Activated naive CD4-positive, alpha-beta T cell treated with anti-CD3 and anti-CD28 coated beads, Interleukin-2, amount 50 U/mL, for 16 hours (primary cell): ENCODE measurements at regions not wholly inside any gene's neighbourhood (a gene's known extent, or its start where the extent isn't known, plus 50 kb on each side); places are given as distances from the start of the nearest gene placed in this dataset.

Experiments
- DNase-seq: peaks from one replicate; pipeline ENCODE4 v3.0.0-alpha.2; 2020

GRCh38 chr10:128629111-128630096 lies 503.2 kb upstream of the MKI67 start:
- DNase-seq: no peak

GRCh38 chr10:128630787-128631252 lies 504.6 kb upstream of the MKI67 start:
- no peak for DNase-seq

GRCh38 chr10:128631801-128632241 lies 505.6 kb upstream of the MKI67 start:
- no peak for DNase-seq

GRCh38 chr10:128632694-128633093 lies 506.5 kb upstream of the MKI67 start:
- no peak for DNase-seq

GRCh38 chr10:128633864-128634540 lies 507.8 kb upstream of the MKI67 start:
- DNase-seq: no peak

- DNase-seq: no peak
These were observed 515.8 kb upstream of the MKI67 start for GRCh38 chr10:128642023-128642422.

GRCh38 chr10:128642502-128642901 lies 516.3 kb upstream of the MKI67 start:
- no peak for DNase-seq

- DNase-seq: no peak
These were observed 517.4 kb upstream of the MKI67 start for GRCh38 chr10:128643658-128644057.

- DNase-seq: no peak
These were observed 519.3 kb upstream of the MKI67 start for GRCh38 chr10:128645486-128645885.

- DNase-seq: no peak
These were observed 520.7 kb upstream of the MKI67 start for GRCh38 chr10:128646956-128647355.

GRCh38 chr10:128657548-128657947 lies 531.3 kb upstream of the MKI67 start:
- no peak for DNase-seq

GRCh38 chr10:128660726-128661125 lies 534.5 kb upstream of the MKI67 start:
- DNase-seq: no peak

GRCh38 chr10:128661404-128662197 lies 535.4 kb upstream of the MKI67 start:
- DNase-seq: no peak

- no peak for DNase-seq
These were observed 536.3 kb upstream of the MKI67 start for GRCh38 chr10:128662520-128662919.

- DNase-seq: no peak
These were observed 538.5 kb upstream of the MKI67 start for GRCh38 chr10:128664729-128665128.

GRCh38 chr10:128675405-128675804 lies 549.2 kb upstream of the MKI67 start:
- DNase-seq: no peak

- DNase-seq: no peak
These were observed 553.9 kb upstream of the MKI67 start for GRCh38 chr10:128680116-128680515.

GRCh38 chr10:128684215-128684614 lies 558.0 kb upstream of the MKI67 start:
- DNase-seq: no peak

GRCh38 chr10:128686630-128687278 lies 560.5 kb upstream of the MKI67 start:
- no peak for DNase-seq

GRCh38 chr10:128687408-128687807 lies 561.2 kb upstream of the MKI67 start:
- no peak for DNase-seq

GRCh38 chr10:128687927-128688549 lies 561.8 kb upstream of the MKI67 start:
- no peak for DNase-seq

GRCh38 chr10:128689667-128690066 lies 563.4 kb upstream of the MKI67 start:
- DNase-seq: no peak
